HG03196 (cell line): ENCODE measurements at regions not wholly inside any gene's neighbourhood (a gene's known extent, or its start where the extent isn't known, plus 50 kb on each side); places are given as distances from the start of the nearest gene placed in this dataset.
"Not testable (repeated sequence)": the region's sequence is repeated elsewhere in the genome, so short reads cannot be mapped to it uniquely, and the experiment has no call there.

Source experiments
- ATAC-seq: cut with Tn5 transposase; IDR thresholded peaks from one replicate; pipeline ENCODE4 v1.9.1; 2021; ENCODE audit not compliant: unreplicated experiment

GRCh38 chr5:166695326-166695725 is 1596.1 kb upstream of the WWC1 start:
- no peak for ATAC-seq

- no peak for ATAC-seq
These were observed 1583.2 kb upstream of the WWC1 start for GRCh38 chr5:166708291-166708690.

- ATAC-seq, result no peak
These were observed 1581.8 kb upstream of the WWC1 start for GRCh38 chr5:166709691-166710090.

- no peak for ATAC-seq
These were observed 1581.2 kb upstream of the WWC1 start for GRCh38 chr5:166710271-166710670.

- no peak for ATAC-seq
These were observed 1578.8 kb upstream of the WWC1 start for GRCh38 chr5:166712447-166713185.

GRCh38 chr5:166713295-166713694 is 1578.2 kb upstream of the WWC1 start:
- ATAC-seq, result no peak

- ATAC-seq, result no peak
These were observed 1574.5 kb upstream of the WWC1 start for GRCh38 chr5:166716856-166717492.

- ATAC-seq, result no peak
These were observed 1571.5 kb upstream of the WWC1 start for GRCh38 chr5:166719991-166720390.

GRCh38 chr5:166722939-166723338 is 1568.5 kb upstream of the WWC1 start:
- ATAC-seq, result no peak

- ATAC-seq, result no peak
These were observed 1567.2 kb upstream of the WWC1 start for GRCh38 chr5:166724284-166724683.

- no peak for ATAC-seq
These were observed 1565.9 kb upstream of the WWC1 start for GRCh38 chr5:166725593-166725992.

GRCh38 chr5:166726406-166726805 is 1565.0 kb upstream of the WWC1 start:
- no peak for ATAC-seq

GRCh38 chr5:166742951-166743350 is 1548.5 kb upstream of the WWC1 start:
- not testable (repeated sequence) for ATAC-seq

- no peak for ATAC-seq
These were observed 1544.9 kb upstream of the WWC1 start for GRCh38 chr5:166746506-166746905.

GRCh38 chr5:166750376-166750775 is 1541.1 kb upstream of the WWC1 start:
- no peak for ATAC-seq

- ATAC-seq, result no peak
These were observed 1533.3 kb upstream of the WWC1 start for GRCh38 chr5:166758151-166758550.

- no peak for ATAC-seq
These were observed 1523.6 kb upstream of the WWC1 start for GRCh38 chr5:166767858-166768257.

GRCh38 chr5:166768536-166768935 is 1522.9 kb upstream of the WWC1 start:
- ATAC-seq, result no peak

GRCh38 chr5:166772770-166773169 is 1518.7 kb upstream of the WWC1 start:
- no peak for ATAC-seq

GRCh38 chr5:166781737-166782136 is 1509.7 kb upstream of the WWC1 start:
- ATAC-seq, result no peak

GRCh38 chr5:166784545-166785078 is 1506.8 kb upstream of the WWC1 start:
- no peak for ATAC-seq

- no peak for ATAC-seq
These were observed 1505.3 kb upstream of the WWC1 start for GRCh38 chr5:166786178-166786577.
